ENCODE measurements at regions not wholly inside any gene's neighbourhood (a gene's known extent, or its start where the extent isn't known, plus 50 kb on each side); places are given as distances from the start of the nearest gene placed in this dataset.
A peak's percentile ranks its signal among the peaks of the same experiment; 100 is the strongest.

DNA sequence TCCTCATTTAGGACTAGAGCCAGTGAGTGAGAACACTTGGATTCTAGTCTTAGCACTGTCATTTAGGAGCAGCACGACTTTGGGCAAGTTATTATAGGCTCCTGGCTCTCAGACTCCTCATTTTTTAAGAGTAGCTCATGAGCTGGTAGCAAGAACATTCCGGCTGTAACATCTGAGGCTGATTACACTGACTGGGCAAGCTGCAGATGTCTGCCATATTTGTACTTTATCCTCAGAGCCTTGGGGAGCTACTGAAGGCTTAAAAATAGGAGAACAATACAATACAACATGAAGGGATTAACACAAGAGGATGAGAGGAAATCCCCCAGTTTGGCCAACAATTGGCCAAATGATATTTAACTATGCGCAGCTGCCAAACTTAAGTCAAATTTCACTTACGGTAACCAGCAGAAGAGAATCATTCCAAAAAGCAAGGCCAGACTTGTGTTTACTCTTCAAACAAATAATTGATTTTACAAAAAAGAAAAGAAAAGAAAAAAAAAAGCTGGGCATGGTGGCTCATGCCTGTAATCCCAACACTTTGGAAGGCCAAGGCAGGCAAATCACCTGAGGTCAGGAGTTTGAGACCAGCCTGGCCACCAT is 113.1 kb upstream of the ARHGAP42 start:
- TF ChIP-seq, protein P1, sequence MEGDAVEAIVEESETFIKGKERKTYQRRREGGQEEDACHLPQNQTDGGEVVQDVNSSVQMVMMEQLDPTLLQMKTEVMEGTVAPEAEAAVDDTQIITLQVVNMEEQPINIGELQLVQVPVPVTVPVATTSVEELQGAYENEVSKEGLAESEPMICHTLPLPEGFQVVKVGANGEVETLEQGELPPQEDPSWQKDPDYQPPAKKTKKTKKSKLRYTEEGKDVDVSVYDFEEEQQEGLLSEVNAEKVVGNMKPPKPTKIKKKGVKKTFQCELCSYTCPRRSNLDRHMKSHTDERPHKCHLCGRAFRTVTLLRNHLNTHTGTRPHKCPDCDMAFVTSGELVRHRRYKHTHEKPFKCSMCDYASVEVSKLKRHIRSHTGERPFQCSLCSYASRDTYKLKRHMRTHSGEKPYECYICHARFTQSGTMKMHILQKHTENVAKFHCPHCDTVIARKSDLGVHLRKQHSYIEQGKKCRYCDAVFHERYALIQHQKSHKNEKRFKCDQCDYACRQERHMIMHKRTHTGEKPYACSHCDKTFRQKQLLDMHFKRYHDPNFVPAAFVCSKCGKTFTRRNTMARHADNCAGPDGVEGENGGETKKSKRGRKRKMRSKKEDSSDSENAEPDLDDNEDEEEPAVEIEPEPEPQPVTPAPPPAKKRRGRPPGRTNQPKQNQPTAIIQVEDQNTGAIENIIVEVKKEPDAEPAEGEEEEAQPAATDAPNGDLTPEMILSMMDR (conservative IDR thresholded peaks at IDR 0.05), result no peak
- H3K27ac ChIP-seq, result no peak overlapping the region

DNA sequence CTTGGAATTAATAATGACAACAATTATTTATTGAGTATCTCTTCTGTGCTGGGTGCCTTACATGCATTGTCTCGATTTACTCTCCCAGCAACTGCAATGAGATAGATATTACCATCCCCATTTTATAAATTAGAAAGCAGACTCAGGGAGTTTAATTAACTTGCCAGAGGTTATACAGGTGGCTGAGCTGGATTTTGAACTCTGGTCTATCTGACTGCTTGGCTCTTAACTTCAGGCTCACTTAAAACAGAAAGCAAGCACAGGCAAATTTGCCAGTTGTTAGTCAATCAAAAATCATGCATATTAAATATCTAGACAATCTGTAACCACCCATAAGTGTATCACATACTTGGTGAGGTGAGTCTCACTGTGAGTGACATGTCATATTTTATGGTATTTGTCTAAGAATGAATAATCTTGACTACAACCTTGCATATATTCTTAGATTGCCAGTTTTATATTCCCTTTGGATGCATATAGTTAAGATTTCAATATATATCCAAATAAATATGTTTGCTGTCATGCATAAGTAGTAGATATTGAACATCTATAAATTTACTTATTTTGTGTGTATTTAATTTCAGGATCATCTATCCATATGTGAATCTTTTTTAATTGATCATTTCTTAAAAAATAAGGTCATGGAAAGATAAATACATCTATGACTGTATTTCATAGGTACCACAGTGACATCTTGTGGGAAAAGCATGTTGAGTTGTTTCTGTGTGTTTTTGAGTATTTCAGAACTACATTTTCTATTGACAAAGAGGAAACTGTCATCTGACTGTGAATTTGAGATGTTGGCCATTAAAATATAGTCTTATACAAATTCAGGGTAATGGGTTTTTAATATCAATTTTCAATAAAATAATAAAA is 112.0 kb upstream of the ARHGAP42 start:
- TF ChIP-seq, protein P1 (conservative IDR thresholded peaks at IDR 0.05), result peak; percentile 79
- peak overlapping the region; percentile 38; the same call in 1 of the 2 replicates for H3K27ac ChIP-seq

DNA sequence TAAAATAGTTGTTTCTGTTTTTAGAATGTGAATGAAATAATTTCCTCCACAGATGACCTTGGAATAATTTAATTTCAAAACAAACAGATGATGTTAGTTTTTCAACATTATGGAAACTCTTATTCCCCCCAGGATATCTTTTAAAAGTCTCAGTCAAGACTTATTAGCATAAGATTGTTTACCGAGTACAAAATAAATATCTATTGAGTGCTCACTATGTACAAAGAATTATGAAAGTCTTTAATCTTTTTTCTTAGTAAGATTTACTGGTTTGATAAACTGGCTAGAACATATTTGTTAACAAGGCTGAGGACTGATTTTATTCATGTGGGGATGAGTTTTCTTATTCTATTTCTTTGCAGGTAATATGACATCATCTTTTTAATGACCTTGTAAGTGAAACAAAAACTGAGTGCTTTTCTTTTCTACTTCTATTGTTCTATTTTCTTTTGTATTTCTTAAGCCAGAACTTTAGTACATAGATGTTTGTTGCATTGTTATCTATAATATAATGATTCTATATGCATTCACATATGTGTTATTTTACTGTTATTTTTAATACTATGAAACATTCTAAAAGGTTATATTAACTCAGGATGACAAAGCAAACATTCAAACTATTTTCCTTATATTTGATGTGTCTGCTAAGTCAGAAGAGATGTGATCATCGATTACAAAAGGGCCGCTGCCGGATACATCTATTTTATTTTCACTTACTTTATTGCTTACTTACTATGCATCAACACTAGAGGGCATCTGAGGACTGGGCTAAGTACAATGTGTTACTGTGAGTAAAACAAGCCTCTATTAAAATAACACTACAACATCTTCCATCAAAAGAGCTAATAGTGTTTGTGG is 111.0 kb upstream of the ARHGAP42 start:
- H3K27ac ChIP-seq, result peak overlapping the region; percentile 38
- TF ChIP-seq, protein P1 (conservative IDR thresholded peaks at IDR 0.05), result peak; percentile 93

DNA sequence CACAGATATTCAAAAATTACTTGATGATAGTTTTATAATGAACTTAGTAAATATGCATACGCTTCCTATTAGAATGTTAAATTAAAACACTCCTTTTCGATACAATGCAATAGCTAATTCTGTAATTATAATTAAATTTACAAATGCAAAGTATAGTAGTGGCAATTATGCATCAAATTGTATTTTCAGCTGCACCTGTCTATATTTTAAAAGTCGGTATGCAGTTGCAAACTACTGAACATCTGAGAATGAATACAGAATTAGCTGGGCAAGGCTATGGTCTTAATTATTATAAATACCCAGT is 110.4 kb upstream of the ARHGAP42 start:
- TF ChIP-seq, protein P1 (conservative IDR thresholded peaks at IDR 0.05), result no peak; the same call in none of the 2 replicates
- peak overlapping the region; percentile 38; the same call in 1 of the 2 replicates for H3K27ac ChIP-seq

GRCh38 chr11:100578831-100579311 is 108.2 kb upstream of the ARHGAP42 start:
- H3K27ac ChIP-seq, result no peak overlapping the region
- TF ChIP-seq, protein P1 (conservative IDR thresholded peaks at IDR 0.05), result no peak

GRCh38 chr11:100581318-100581717 is 105.8 kb upstream of the ARHGAP42 start:
- TF ChIP-seq, protein P1 (conservative IDR thresholded peaks at IDR 0.05), result no peak
- no peak overlapping the region for H3K27ac ChIP-seq

Measured in VCaP (cell line).